Gastrocnemius medialis (tissue), 4 donors: ENCODE measurements at regions not wholly inside any gene's neighbourhood (a gene's known extent, or its start where the extent isn't known, plus 50 kb on each side); places are given as distances from the start of the nearest gene placed in this dataset.

Experiments
- CTCF ChIP-seq, 5 experiments: fragments of 450-650 bp in 3 of 5; fragments of 200-600 bp in 2 of 5; sonication (generic) in 2 of 5; IDR thresholded peaks in 4 of 5; conservative IDR thresholded peaks in 1 of 5; 1 replicate in 4 of 5; 2 replicates in 1 of 5; pipeline ENCODE4 v1.5.1; 2016 to 2019; ENCODE audit warnings: antibody characterized with exemption in 5 of 5, mild to moderate bottlenecking in 3 of 5, moderate library complexity in 3 of 5
- POLR2A ChIP-seq, 2 donors: fragments of 450-650 bp; IDR thresholded peaks; one replicate each; pipeline ENCODE4 v1.6.1; 2017; ENCODE audit warnings: antibody characterized with exemption in 2 of 2, mild to moderate bottlenecking in 2 of 2, moderate library complexity in 2 of 2

- TF ChIP-seq CTCF (IDR thresholded peaks at IDR 0.05 in 4 of 5, conservative IDR thresholded peaks at IDR 0.05 in 1 of 5) (no peak), POLR2A (IDR thresholded peaks at IDR 0.05) (no peak)
Observed at GRCh38 chr12:58189030-58189429, 247.7 kb downstream of the ATP23 start.
